ENCODE measurements at regions not wholly inside any gene's neighbourhood (a gene's known extent, or its start where the extent isn't known, plus 50 kb on each side); places are given as distances from the start of the nearest gene placed in this dataset.

GRCh38 chr12:127785986-127786590 is 480.9 kb upstream of the TMEM132C start:
- H3K36me3 ChIP-seq (replicated peaks in 1 of 2; ENCODE audit: control extremely low read depth in 1 of 2, control insufficient read depth in 1 of 2, extremely low read depth in 1 of 2, insufficient read depth in 2 of 2, low read length in 1 of 2), result no peaks in the 10 kb centered on the region
- CTCF ChIA-PET, result no interaction called here
- TF ChIP-seq EZH2 (IDR thresholded peaks at IDR 0.05; ENCODE audit: borderline replicate concordance, insufficient read depth, low read depth, low read length, poor library complexity, severe bottlenecking) (no peak), CTCF (IDR thresholded peaks at IDR 0.05) (no peak)

GRCh38 chr12:127787544-127787943 is 479.4 kb upstream of the TMEM132C start:
- no peaks in the 10 kb centered on the region for H3K79me2 ChIP-seq (ENCODE audit: control insufficient read depth, insufficient read depth, low read length)
- H3K27ac ChIP-seq (ENCODE audit: low read length in 2 of 2), result no peak overlapping the region
- H3K4me1 ChIP-seq (ENCODE audit: control insufficient read depth in 2 of 2, insufficient read depth in 2 of 2, low read length in 2 of 2), result no peaks in the 10 kb centered on the region
- H3K9me3 ChIP-seq (ENCODE audit: control extremely low read depth in 1 of 3, control insufficient read depth in 2 of 3, insufficient read depth in 1 of 3, low read length in 2 of 3), result peaks cover 0 to 14% (median 0%) of the 10 kb centered on the region in 3 donors
- H3K4me3 ChIP-seq (ENCODE audit: control extremely low read depth in 1 of 5, extremely low read depth in 1 of 5, insufficient read depth in 1 of 5, low read depth in 2 of 5, low read length in 4 of 5), result no peak overlapping the region
- no peak overlapping the region for H3K9ac ChIP-seq (ENCODE audit: low read length)
- no peaks in the 10 kb centered on the region for H3K27me3 ChIP-seq (replicated peaks in 1 of 4; ENCODE audit: control extremely low read depth in 1 of 4, control insufficient read depth in 3 of 4, insufficient read depth in 4 of 4, low read length in 3 of 4)
- intact Hi-C loops (cut with micrococcal nuclease), result no loop called here
- no peak overlapping the region for H3K4me2 ChIP-seq (replicated peaks; ENCODE audit: low read depth, low read length, poor library complexity, severe bottlenecking)
- H3K4me3 Mint-ChIP-seq, result no peak overlapping the region
- POLR2A ChIA-PET, result no interaction called here
- H4K20me1 ChIP-seq (ENCODE audit: control insufficient read depth, insufficient read depth, low read length, poor library complexity, severe bottlenecking), result no peaks in the 10 kb centered on the region
- no peaks in the 10 kb centered on the region for H3K36me3 ChIP-seq (replicated peaks in 1 of 2; ENCODE audit: control extremely low read depth in 1 of 2, control insufficient read depth in 1 of 2, extremely low read depth in 1 of 2, insufficient read depth in 2 of 2, low read length in 1 of 2)
- ATAC-seq (ENCODE audit: low read depth) (no peak), DNase-seq (no peak)
- H2AFZ ChIP-seq (ENCODE audit: insufficient read depth, low read depth, low read length, poor library complexity, severe bottlenecking), result no peak overlapping the region
- H3K9me3 Mint-ChIP-seq (ENCODE audit: insufficient read depth), result peaks cover 11% of the 10 kb centered on the region
- CTCF ChIA-PET, result no interaction called here
- no peaks in the 10 kb centered on the region for H3K4me1 Mint-ChIP-seq
- no peak overlapping the region for H3K27ac Mint-ChIP-seq
- no peak for TF ChIP-seq CTCF (IDR thresholded peaks at IDR 0.05)
- no peak for TF ChIP-seq EZH2 (IDR thresholded peaks at IDR 0.05; ENCODE audit: borderline replicate concordance, insufficient read depth, low read depth, low read length, poor library complexity, severe bottlenecking)
- H3K27me3 Mint-ChIP-seq, result no peaks in the 10 kb centered on the region
- no CpG with 5 or more reads among the region's 19 CpGs for WGBS (ENCODE audit: insufficient coverage)

More at GRCh38 chr12:127785986-127786590, 480.9 kb upstream of the TMEM132C start:
- Mint-ChIP-seq H3K27ac (no peak overlapping the region), H3K4me3 (no peak overlapping the region), H3K9me3 (ENCODE audit: insufficient read depth) (peaks cover 11% of the 10 kb centered on the region), H3K27me3 (no peaks in the 10 kb centered on the region), H3K4me1 (no peaks in the 10 kb centered on the region)
- H3K4me2 ChIP-seq (replicated peaks; ENCODE audit: low read depth, low read length, poor library complexity, severe bottlenecking), result no peak overlapping the region
- H3K4me3 ChIP-seq (ENCODE audit: control extremely low read depth in 1 of 5, extremely low read depth in 1 of 5, insufficient read depth in 1 of 5, low read depth in 2 of 5, low read length in 4 of 5), result no peak overlapping the region
- no peaks in the 10 kb centered on the region for H3K4me1 ChIP-seq (ENCODE audit: control insufficient read depth in 2 of 2, insufficient read depth in 2 of 2, low read length in 2 of 2)
- peaks cover 0 to 14% (median 0%) of the 10 kb centered on the region in 3 donors for H3K9me3 ChIP-seq (ENCODE audit: control extremely low read depth in 1 of 3, control insufficient read depth in 2 of 3, insufficient read depth in 1 of 3, low read length in 2 of 3)
- no peaks in the 10 kb centered on the region for H4K20me1 ChIP-seq (ENCODE audit: control insufficient read depth, insufficient read depth, low read length, poor library complexity, severe bottlenecking)
- intact Hi-C loops (cut with micrococcal nuclease), result no loop called here
- no peak overlapping the region for H3K9ac ChIP-seq (ENCODE audit: low read length)
- H3K27me3 ChIP-seq (replicated peaks in 1 of 4; ENCODE audit: control extremely low read depth in 1 of 4, control insufficient read depth in 3 of 4, insufficient read depth in 4 of 4, low read length in 3 of 4), result no peaks in the 10 kb centered on the region
- no peak for DNase-seq
- POLR2A ChIA-PET, result no interaction called here
- H3K79me2 ChIP-seq (ENCODE audit: control insufficient read depth, insufficient read depth, low read length), result no peaks in the 10 kb centered on the region
- H3K27ac ChIP-seq (ENCODE audit: low read length in 2 of 2), result no peak overlapping the region
- ATAC-seq (ENCODE audit: low read depth), result no peak
- H2AFZ ChIP-seq (ENCODE audit: insufficient read depth, low read depth, low read length, poor library complexity, severe bottlenecking), result no peak overlapping the region
- 84% methylated on average over 6 of the region's 8 CpGs for WGBS (ENCODE audit: insufficient coverage)

Data from B cell (primary cell).